GM19467 (cell line): ENCODE measurements at regions not wholly inside any gene's neighbourhood (a gene's known extent, or its start where the extent isn't known, plus 50 kb on each side); places are given as distances from the start of the nearest gene placed in this dataset.
"Not testable (repeated sequence)": the region's sequence is repeated elsewhere in the genome, so short reads cannot be mapped to it uniquely, and the experiment has no call there.

Experiments
- ATAC-seq: cut with Tn5 transposase; IDR thresholded peaks from one replicate; pipeline ENCODE4 v1.9.1; 2021; ENCODE audit warnings: mild to moderate bottlenecking, moderate library complexity; ENCODE audit not compliant: unreplicated experiment

DNA sequence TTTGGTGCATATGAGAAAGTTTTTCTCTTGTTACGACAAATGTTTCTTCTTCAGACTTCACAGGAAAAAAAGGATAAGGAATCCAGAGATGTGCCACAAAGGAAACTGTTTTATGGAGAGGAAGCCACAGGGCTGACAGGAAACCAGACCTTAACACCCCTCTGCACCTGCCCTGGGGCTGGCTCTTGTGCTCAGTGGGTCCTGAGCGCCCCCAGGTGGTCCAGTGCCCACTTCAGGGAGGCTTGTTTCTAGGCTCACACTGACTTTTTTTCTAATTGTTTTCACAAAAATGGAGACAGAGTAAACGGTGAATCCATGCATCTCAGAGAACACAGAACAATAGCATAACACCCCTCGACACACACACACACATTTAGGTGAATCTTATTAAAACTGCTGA lies 951.2 kb downstream of the TMEM121 start:
- ATAC-seq, result not testable (repeated sequence)

- ATAC-seq, result not testable (repeated sequence)
Measured at GRCh38 chr14:106480287-106480686, 953.9 kb downstream of the TMEM121 start.

GRCh38 chr14:106482213-106482612 lies 955.8 kb downstream of the TMEM121 start:
- not testable (repeated sequence) for ATAC-seq

- ATAC-seq, result no peak
Measured at GRCh38 chr14:106487600-106487999, 961.2 kb downstream of the TMEM121 start.

DNA sequence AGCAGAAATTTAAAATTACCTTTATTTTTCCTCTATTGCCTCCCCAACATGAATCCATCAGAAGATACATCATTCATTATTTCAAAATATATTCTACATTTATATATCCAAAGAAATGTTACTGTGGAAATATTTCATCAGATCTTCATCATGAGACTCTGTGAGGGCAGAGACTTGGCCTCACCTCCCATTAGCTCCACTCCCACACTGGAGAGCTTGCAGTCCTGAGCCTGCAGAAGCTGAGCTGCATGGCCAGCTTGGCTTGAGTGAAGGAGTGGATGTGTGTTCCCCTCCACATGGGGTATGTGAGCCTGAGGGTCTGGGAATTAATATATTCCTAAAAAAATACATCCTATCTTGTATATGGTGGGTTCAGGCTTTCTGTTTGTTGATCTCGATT lies 961.9 kb downstream of the TMEM121 start:
- ATAC-seq, result no peak

DNA sequence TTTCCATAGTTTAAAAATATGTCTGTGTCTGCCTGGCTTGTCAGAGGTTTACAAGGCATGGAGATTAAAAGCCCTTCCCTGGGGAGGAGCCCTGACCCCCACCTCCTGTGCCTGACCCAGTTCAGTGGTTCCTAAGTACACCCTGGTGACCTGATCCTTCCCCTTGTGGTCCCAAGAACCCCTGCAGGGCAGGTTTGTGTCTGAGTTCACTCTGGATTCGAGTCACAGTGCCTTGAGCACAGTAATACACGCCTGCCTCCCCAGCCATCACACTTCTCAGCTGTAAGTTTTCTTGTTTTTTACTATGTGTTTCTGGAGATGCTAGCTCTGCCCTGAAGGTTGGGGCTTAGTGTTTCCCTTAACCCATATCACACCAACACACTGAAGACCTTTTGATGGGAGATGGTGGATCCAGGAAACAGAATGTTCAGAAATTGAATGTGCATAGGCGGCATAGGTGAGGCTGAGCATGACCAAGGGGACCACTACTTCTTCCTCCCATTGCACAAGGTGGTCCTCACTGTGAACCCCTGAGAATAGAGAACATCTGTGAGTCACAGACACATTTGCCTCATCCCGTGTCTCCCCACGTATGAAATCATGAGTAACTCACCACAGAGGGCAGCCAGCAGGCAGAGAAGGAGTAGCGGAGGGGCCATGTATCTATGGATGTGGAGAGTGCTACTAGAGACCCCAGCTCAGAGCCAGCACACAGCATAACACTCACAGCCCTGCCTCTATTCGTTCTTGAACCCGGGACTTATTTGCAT lies 962.9 kb downstream of the TMEM121 start:
- ATAC-seq, result no peak

- ATAC-seq, result no peak
Measured at GRCh38 chr14:106490442-106490841, 964.1 kb downstream of the TMEM121 start.

- no peak for ATAC-seq
Measured at GRCh38 chr14:106491851-106492250, 965.5 kb downstream of the TMEM121 start.

DNA sequence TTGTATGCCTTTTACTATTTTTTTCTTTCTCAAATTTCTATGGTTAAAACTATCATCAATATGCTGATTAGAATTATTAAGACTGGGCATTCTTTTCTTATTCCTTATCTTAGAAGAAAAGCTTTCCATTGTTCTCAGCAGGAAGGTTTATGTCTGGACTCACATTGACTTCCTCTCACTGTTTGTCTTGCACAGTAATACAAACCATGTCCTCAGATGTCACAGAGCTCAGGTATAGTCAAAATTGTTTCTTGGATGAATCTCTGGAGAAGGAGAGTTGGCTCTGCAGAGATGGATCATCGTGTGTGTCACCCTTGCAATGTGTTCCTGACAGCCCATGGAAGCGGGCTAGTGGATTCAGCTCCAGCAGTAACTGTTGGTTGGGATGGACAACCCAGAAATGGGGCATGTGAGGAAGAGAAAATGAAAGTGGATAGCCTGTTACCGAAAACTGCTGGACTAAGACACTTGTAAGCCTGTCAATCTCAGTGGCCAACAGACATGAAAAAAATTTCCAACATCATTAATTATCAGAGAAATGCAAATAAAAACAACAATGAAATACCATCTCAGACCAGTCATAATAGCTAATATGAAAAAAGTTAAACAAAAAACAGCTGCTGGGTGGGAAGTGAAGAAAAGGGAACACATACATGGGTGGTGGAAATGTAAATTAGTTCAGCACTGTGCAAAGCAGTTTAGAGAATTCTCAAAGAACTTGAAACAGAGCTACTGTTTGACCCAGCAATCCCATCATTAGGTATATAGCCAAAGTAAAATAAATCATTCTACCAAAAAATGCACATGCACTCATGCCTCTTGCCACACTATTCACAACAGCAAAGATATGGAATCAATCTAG lies 967.8 kb downstream of the TMEM121 start:
- ATAC-seq, result no peak

DNA sequence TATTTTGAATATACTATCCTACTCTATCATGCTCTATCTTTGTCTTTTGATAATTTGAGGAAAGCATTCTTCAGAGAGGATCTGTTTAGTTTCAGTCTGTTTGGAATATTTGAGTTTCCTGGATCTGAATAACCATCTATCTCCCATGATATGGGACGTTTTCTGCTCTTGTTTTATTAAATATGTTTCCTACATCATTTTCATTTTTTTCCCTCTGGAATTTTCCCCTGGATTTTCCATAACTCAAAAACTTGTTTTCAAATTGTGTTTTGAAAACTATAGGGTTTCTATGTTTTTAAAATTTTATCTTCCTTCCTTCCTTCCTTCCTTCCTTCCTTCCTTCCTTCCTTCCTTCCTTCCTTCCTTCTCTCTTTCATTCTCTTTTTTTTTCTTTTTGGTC lies 974.2 kb downstream of the TMEM121 start:
- ATAC-seq, result no peak

- no peak for ATAC-seq
Measured at GRCh38 chr14:106501898-106502297, 975.5 kb downstream of the TMEM121 start.

DNA sequence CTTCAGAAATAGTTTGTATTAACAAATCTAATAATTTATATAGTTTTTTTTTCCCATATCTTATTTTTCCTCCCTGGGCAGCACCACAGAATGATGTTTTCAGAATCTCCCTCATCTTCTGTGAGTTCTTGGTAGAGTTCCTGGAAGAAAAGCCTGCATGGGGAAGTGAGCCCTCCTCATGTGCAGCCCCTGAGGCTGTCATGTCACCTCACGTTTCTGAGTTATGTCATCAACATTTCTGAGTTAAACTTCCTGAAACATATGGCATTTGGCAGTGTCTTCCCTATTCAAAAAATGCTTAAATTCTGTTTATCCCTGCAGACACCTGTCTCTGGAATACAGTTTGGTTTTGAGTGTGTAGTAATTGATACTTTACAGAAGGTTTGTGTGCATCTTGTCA lies 979.0 kb downstream of the TMEM121 start:
- ATAC-seq, result no peak

- no peak for ATAC-seq
Measured at GRCh38 chr14:106506881-106507305, 980.5 kb downstream of the TMEM121 start.

GRCh38 chr14:106507354-106507753 lies 981.0 kb downstream of the TMEM121 start:
- no peak for ATAC-seq

- ATAC-seq, result no peak
Measured at GRCh38 chr14:106508216-106508615, 981.8 kb downstream of the TMEM121 start.

DNA sequence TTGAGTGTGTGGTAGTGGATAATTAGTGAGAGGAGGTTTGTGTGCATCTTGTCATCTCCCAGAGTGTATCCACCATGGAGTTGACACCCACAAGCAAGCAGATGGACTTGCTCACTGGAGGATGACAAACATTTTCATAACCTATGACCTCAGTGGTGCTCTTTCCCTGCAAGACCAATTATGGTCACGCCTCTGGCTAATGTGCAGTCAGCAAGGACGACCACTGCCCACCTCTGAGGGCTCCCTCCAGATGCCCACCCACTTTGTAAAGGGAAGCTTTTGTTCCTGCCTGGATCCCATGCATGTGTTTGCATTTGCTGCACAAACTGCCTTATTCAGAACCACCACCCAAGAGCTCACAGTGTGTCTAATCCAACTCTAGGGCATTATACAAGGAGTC lies 982.8 kb downstream of the TMEM121 start:
- no peak for ATAC-seq

- no peak for ATAC-seq
Measured at GRCh38 chr14:106509807-106510206, 983.4 kb downstream of the TMEM121 start.

DNA sequence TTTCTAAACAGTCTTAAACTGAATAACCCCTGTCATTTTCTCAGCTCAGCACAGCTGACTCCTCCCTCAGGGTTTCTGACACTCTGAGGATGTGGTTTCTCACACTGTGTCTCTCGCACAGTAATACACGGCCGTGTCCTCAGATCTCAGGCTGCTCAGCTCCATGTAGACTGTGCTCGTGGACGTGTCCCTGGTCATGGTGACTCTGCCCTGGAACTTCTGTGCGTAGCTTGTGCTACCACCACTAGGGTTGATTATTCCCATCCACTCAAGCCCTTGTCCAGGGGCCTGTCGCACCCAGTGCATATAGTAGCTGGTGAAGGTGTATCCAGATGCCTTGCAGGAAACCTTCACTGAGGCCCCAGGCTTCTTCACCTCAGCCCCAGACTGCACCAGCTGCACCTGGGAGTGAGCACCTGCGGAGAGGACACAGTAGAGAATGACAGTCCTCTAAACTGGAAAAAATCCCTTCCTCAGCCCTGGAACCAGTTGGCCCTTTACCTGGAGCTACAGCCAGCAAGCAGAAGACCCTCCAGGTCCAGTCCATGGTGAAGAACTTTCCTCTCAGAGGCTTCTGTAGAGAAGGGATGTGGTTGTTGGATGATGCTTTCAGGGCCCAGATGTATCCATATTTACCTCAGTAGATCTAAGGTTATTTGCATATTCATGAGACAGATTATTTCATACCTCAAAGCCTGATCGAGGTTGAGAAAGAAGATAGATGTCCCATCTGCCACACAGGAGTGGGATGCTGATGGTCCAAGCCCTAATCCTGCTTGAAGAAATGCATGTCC lies 984.8 kb downstream of the TMEM121 start:
- no peak for ATAC-seq

DNA sequence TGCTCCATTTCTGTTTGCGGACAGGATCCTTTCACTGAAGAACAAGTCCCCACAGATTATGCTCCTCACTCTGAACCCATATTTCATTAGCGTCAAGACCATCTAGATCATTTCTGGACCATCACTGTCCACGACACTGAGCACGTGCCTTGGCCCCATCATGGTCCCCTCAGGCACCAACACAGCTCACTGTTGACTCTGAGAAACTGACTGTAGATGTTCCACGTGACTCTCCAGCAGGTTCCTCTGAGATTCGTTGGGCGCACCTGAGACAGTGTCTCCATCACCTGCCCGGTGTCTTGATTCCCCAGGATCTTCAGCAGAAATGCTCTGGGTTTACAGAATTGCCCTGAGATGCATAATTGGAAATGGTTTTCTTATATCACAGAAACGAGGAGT lies 985.4 kb downstream of the TMEM121 start:
- ATAC-seq, result no peak

DNA sequence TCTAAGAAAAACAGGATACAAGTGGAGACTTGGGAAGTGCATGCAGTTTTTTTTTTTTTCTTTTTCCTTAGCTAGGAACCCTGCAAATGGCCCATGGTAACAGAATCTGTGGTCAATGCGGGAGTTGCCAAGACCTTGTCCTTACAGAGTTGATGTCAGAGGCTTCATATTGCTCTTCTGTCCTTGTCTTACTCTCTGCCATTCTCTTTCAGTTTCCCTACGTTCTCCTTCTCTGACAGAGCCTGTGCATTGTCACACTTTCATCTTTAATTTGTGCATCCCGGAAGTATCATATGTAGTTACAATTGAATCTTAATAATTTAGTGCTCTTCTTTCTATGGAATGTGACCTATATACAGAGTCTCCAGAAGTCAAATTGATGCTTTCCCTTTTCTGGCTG lies 986.9 kb downstream of the TMEM121 start:
- ATAC-seq, result no peak
